HG03469 (cell line): ENCODE measurements at regions not wholly inside any gene's neighbourhood (a gene's known extent, or its start where the extent isn't known, plus 50 kb on each side); places are given as distances from the start of the nearest gene placed in this dataset.

Source experiments
- ATAC-seq: cut with Tn5 transposase; IDR thresholded peaks from one replicate; pipeline ENCODE4 v1.9.1; 2021; ENCODE audit warnings: mild to moderate bottlenecking, moderate library complexity, moderate number of reproducible peaks; ENCODE audit not compliant: unreplicated experiment

- no peak for ATAC-seq
These were observed 502.5 kb upstream of the GHITM start for GRCh38 chr10:83636826-83637225.

GRCh38 chr10:83647526-83647925 lies 491.8 kb upstream of the GHITM start:
- no peak for ATAC-seq

DNA sequence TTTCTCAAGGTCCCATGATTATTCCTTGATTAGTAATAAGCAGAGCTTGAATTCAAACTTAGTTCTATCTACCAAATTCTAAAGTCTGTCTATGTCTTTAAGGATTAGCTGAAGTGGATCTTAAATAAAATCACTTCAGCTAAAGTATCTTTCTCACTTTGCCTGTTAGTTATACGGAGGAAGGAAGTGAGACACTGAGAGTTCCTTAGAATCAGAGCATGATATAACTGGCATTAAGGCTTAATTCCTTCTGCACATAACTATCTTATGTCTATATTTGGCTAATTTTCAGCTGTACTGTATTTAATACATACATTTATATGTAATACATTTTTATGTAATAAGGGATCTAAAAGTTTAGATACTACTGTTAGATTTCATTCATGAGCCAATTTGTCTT lies 491.1 kb upstream of the GHITM start:
- no peak for ATAC-seq

DNA sequence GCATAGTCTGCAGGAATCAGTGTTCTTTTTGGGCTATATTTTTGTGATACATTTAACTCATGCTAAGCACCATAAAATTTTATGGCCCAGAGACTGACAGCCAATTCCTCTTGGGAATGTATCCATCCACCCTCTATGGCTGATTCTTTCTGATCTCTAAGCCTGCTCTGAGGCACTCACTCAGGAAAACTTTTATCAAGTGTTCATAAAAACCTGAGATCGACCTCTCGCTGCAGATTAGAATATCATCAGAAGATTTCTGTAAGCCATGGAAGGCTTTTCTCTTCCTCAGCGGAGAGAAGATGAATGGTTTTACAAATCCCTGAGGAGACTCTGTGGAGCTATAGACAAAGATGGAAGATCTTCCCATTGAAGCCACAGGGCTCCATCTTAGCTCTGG lies 489.8 kb upstream of the GHITM start:
- no peak for ATAC-seq

DNA sequence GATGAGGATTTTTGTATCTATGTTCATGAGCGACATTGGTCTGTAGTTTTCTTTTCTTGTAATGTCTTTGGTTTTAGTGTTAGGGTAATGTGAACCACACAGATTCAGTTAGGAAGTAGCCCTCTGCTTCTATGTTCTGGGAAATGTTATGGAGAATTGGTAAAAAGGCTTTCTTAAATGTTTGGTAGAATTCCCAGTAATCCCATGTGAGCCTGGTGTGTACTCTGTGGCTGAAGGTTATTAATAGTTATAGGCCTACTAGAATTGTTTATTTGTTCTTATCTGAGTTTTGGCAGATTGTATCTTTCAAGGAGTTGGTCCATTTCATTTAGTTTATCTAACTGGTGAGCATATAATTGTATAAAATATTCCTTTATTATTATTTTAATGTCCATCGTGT lies 484.6 kb upstream of the GHITM start:
- ATAC-seq, result no peak

GRCh38 chr10:83656924-83657323 lies 482.4 kb upstream of the GHITM start:
- no peak for ATAC-seq

DNA sequence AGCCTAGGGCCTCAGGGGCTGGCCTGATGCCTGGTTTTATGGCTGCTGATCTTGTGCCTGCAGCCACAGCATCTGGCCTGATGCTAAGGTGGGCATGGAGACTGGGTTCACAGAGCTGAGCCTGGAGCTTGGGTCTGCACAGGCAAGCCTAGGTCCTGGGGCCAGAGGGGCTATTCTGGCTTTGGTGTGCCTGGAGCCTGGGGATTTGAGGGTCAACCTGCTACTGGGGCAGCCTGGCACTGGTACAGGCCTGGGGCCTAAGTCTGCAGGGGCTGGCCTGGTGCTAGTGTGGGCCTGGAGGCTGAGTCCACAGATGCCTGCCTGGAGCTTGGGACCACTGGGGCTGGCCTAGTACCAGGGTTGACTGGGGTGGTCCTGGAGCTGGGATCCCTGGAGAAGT lies 481.8 kb upstream of the GHITM start:
- no peak for ATAC-seq

DNA sequence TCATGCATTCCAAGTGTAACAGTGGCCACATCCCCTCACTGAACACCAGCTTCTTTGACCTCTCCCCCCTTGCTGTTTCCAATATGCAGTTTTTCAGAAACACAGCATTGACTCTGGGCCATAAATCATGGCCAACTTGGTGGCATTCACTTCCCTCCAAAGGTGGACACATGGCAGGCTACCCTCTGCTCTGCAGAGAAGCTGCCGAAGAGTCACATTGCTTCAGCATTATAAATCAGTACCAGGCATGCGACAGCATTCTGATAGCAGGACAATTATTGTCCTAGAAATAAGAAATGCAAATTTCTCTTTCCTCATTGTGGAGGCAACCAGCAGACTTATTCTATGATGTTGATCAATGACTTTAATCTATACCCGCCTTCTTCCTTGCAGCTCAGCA lies 475.4 kb upstream of the GHITM start:
- no peak for ATAC-seq

- ATAC-seq, result no peak
These were observed 472.5 kb upstream of the GHITM start for GRCh38 chr10:83666762-83667161.

GRCh38 chr10:83667594-83667993 lies 471.7 kb upstream of the GHITM start:
- no peak for ATAC-seq

- no peak for ATAC-seq
These were observed 466.0 kb upstream of the GHITM start for GRCh38 chr10:83673316-83673715.

DNA sequence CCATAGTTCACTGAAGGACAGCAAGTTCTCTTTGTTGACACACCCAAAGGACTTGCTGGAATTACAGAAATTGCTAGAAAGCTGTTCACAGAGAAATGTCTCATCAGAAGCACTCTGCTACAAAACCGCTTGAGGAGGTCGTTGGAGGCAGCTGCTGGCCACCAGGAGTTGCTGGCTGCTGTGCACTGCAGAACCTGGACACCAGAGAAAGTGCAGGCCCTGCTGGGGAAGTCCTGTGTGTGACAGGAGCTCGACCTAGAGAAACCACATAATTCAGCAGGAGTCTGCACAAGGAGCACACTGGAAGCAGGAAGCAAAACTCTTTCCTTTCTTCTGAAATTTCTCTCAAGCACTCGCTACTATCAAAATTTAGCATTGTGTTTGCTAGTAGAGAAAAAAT lies 461.5 kb upstream of the GHITM start:
- peak; percentile 14 for ATAC-seq

DNA sequence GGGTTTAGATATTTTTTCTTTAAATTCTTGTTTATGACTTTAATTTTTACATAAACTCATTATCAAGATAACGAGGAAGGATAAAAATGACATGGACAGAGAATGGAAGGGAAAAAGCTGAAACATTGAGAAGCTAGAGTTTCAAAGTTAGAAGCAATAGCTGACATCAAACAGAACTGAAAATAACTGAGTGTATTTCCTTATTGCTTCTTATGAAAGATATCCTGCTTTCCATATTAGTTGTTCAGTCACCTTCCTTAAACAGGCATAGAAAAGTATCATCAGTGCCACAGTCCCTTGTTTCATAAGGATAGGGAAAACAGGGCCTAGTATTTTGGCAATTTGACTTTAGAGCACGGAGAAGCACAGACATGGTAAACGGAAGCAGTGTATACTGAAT lies 460.5 kb upstream of the GHITM start:
- peak; percentile 26 for ATAC-seq

- peak; percentile 99 for ATAC-seq
These were observed 458.8 kb upstream of the GHITM start for GRCh38 chr10:83680470-83680891.

DNA sequence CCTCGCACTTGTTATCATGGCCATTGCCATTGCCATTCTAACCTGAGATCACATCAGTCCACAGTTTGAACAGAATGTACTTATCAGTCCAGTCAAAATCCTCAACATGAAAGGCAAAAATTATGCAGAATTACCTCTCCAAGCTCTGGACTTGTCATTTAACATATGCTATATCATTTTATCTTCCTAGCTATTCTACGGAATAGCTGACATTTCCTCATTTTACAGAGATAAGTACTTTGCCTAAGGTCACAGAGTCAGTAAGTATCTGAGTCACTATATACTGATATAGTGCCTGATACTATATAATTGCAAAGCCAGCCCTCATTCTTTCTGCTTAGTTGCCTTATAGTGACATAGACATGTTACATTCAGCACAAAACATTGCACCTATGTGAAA lies 456.9 kb upstream of the GHITM start:
- ATAC-seq, result no peak

GRCh38 chr10:83685458-83685857 lies 453.9 kb upstream of the GHITM start:
- no peak for ATAC-seq

DNA sequence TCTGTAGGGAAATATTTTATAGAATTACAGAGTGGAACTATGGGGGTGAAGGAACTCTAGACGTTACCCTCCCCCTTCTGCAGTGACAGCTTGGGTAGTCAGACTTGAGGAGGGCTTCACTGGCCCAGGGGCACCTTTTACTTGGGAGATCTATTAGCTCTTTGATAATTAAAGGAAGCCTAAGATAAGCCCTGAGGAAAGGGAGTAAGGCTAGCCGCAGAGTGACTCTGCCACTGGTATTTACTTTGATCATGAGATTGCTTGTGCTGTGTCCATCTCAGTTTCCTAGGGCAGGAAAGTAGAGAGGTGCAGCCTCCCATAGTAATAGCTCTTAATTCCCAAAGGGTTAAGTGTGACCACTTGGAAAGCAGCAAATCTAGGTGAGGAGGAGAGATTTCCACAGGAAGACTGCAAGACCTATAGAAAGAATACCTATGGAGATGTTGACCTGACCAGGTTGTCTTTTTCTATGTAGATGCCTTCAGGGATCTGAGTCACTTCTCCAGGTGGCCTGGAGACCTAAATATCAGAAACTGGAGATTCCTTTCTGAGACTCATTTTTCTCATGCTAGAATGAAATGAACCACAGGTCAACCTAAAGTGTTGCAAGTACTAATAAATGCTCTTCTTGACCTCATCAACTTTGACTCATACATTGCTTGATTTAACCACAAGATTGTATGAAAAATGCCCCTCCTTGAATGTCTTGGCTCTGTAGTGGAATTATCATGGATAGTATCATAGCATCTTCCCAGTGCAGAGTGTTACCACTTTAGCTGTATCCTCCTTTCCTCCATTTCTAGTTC lies 447.3 kb upstream of the GHITM start:
- ATAC-seq, result no peak

DNA sequence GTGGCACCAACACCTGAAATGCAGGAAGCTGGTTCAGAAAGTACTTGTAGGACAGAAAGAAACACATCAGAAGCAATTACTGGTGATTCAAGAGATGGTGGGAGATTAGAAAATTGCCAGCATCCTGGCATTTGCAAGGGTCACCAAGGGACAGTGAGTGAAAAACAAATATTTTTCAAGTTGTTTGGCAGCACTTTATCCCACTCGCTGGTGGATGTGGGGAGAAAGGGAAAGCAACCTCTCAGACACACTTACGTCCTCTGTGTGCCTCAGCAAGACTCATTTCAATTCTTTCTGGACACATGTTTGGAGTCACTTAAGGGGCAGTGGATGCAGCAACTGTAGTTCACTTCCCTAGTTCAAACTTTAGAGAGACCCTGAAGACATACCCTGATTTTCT lies 440.4 kb upstream of the GHITM start:
- ATAC-seq, result no peak

GRCh38 chr10:83701799-83702198 lies 437.5 kb upstream of the GHITM start:
- ATAC-seq, result no peak

DNA sequence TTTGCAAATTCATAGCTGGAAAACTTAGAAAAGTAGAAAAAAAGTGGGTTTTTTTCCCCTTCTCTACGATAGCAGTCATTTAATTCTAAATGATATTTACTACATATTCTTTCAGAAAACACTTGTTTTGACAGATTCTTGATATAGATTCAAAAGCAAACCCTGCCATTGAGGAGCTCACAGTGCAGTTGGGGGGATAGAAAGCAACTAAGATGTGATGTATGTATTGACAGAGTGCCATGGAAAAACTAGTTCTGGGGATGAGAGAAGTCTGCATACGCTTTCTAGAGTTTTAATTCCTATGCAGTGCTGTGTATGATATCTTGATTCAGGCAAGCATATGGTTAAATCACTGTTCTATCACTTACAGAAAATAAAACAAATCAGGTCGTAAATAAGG lies 436.6 kb upstream of the GHITM start:
- no peak for ATAC-seq

- ATAC-seq, result no peak
These were observed 433.2 kb upstream of the GHITM start for GRCh38 chr10:83706120-83706519.

- ATAC-seq, result no peak
These were observed 432.2 kb upstream of the GHITM start for GRCh38 chr10:83706952-83707582.

DNA sequence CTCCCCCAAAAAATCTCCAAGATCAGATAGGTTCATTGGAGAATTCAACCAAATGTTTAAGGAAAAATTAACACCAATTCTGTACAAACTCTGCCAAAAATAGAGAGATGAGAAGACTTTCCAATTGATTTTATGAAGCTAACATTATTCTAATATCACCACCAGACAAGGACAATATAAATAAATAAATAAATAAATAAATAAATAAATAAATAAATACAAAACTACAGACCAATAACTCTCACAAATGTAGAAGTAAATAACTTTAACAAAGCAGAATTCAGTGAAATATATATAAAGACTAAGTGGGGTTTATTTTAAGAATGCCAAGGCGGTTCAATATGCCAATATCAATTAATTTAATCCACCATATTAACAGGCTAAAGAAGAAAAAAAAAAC lies 425.9 kb upstream of the GHITM start:
- no peak for ATAC-seq
